ENCODE measurements at regions not wholly inside any gene's neighbourhood (a gene's known extent, or its start where the extent isn't known, plus 50 kb on each side); places are given as distances from the start of the nearest gene placed in this dataset.

GRCh38 chr10:130647341-130647740 is 511.1 kb downstream of the GLRX3 start:
- no peaks in the 10 kb centered on the region for H3K27me3 Mint-ChIP-seq
- no peak overlapping the region for H3K27ac Mint-ChIP-seq
- DNase-seq: no peak
- H3K4me3 Mint-ChIP-seq: no peak overlapping the region
- ChIA-PET POLR2A (no interaction called here), CTCF (no interaction called here)
- peaks cover 3% of the 10 kb centered on the region for H3K9me3 Mint-ChIP-seq
- no peaks in the 10 kb centered on the region for H3K4me1 Mint-ChIP-seq (ENCODE audit: low read depth)
- intact Hi-C loops (cut with micrococcal nuclease): no loop called here
- H3K36me3 Mint-ChIP-seq: no peaks in the 10 kb centered on the region

GRCh38 chr10:130648807-130649206 is 512.6 kb downstream of the GLRX3 start:
- H3K4me1 Mint-ChIP-seq (ENCODE audit: low read depth): no peaks in the 10 kb centered on the region
- H3K27me3 Mint-ChIP-seq: no peaks in the 10 kb centered on the region
- peaks cover 3% of the 10 kb centered on the region for H3K9me3 Mint-ChIP-seq
- H3K36me3 Mint-ChIP-seq: no peaks in the 10 kb centered on the region
- DNase-seq: no peak
- ChIA-PET CTCF (no interaction called here), POLR2A (no interaction called here)
- no peak overlapping the region for H3K4me3 Mint-ChIP-seq
- intact Hi-C loops (cut with micrococcal nuclease): no loop called here
- no peak overlapping the region for H3K27ac Mint-ChIP-seq

- Mint-ChIP-seq H3K4me1 (ENCODE audit: low read depth) (no peaks in the 10 kb centered on the region), H3K27me3 (no peaks in the 10 kb centered on the region), H3K9me3 (peaks cover 3% of the 10 kb centered on the region), H3K36me3 (no peaks in the 10 kb centered on the region), H3K4me3 (no peak overlapping the region), H3K27ac (no peak overlapping the region)
- no peak for DNase-seq
- CTCF ChIA-PET: no interaction called here
- POLR2A ChIA-PET: no interaction called here
- intact Hi-C loops (cut with micrococcal nuclease): no loop called here
Observed at GRCh38 chr10:130652544-130652943, 516.4 kb downstream of the GLRX3 start.

- H3K4me1 Mint-ChIP-seq (ENCODE audit: low read depth): no peaks in the 10 kb centered on the region
- ChIA-PET CTCF (no interaction called here), POLR2A (no interaction called here)
- intact Hi-C loops (cut with micrococcal nuclease): no loop called here
- DNase-seq: no peak
- no peaks in the 10 kb centered on the region for H3K36me3 Mint-ChIP-seq
- no peaks in the 10 kb centered on the region for H3K27me3 Mint-ChIP-seq
- H3K27ac Mint-ChIP-seq: no peak overlapping the region
- peaks cover 2% of the 10 kb centered on the region for H3K9me3 Mint-ChIP-seq
- no peak overlapping the region for H3K4me3 Mint-ChIP-seq
Observed at GRCh38 chr10:130652964-130653578, 516.9 kb downstream of the GLRX3 start.

GRCh38 chr10:130654726-130655125 is 518.5 kb downstream of the GLRX3 start:
- POLR2A ChIA-PET: no interaction called here
- Mint-ChIP-seq H3K4me1 (ENCODE audit: low read depth) (no peaks in the 10 kb centered on the region), H3K4me3 (no peak overlapping the region), H3K27me3 (no peaks in the 10 kb centered on the region), H3K9me3 (no peaks in the 10 kb centered on the region), H3K36me3 (no peaks in the 10 kb centered on the region), H3K27ac (no peak overlapping the region)
- intact Hi-C loops (cut with micrococcal nuclease): no loop called here
- CTCF ChIA-PET: no interaction called here
- no peak for DNase-seq

GRCh38 chr10:130655313-130656186 is 519.4 kb downstream of the GLRX3 start:
- Mint-ChIP-seq H3K27ac (no peak overlapping the region), H3K4me1 (ENCODE audit: low read depth) (no peaks in the 10 kb centered on the region), H3K27me3 (no peaks in the 10 kb centered on the region), H3K4me3 (no peak overlapping the region), H3K36me3 (no peaks in the 10 kb centered on the region), H3K9me3 (no peaks in the 10 kb centered on the region)
- intact Hi-C loops (cut with micrococcal nuclease): no loop called here
- ChIA-PET CTCF (no interaction called here), POLR2A (no interaction called here)
- DNase-seq: no peak

- no peaks in the 10 kb centered on the region for H3K36me3 Mint-ChIP-seq
- no peaks in the 10 kb centered on the region for H3K4me1 Mint-ChIP-seq (ENCODE audit: low read depth)
- POLR2A ChIA-PET: no interaction called here
- no peaks in the 10 kb centered on the region for H3K9me3 Mint-ChIP-seq
- no peak overlapping the region for H3K27ac Mint-ChIP-seq
- intact Hi-C loops (cut with micrococcal nuclease): no loop called here
- H3K4me3 Mint-ChIP-seq: no peak overlapping the region
- DNase-seq: no peak
- H3K27me3 Mint-ChIP-seq: no peaks in the 10 kb centered on the region
- CTCF ChIA-PET: no interaction called here
Observed at GRCh38 chr10:130656187-130656575, 520.0 kb downstream of the GLRX3 start.

GRCh38 chr10:130656582-130657133 is 520.5 kb downstream of the GLRX3 start:
- intact Hi-C loops (cut with micrococcal nuclease): no loop called here
- Mint-ChIP-seq H3K9me3 (no peaks in the 10 kb centered on the region), H3K4me1 (ENCODE audit: low read depth) (no peaks in the 10 kb centered on the region), H3K36me3 (no peaks in the 10 kb centered on the region), H3K27ac (no peak overlapping the region), H3K4me3 (no peak overlapping the region), H3K27me3 (no peaks in the 10 kb centered on the region)
- POLR2A ChIA-PET: no interaction called here
- no peak for DNase-seq
- CTCF ChIA-PET: no interaction called here

GRCh38 chr10:130658687-130659290 is 522.6 kb downstream of the GLRX3 start:
- Mint-ChIP-seq H3K36me3 (no peaks in the 10 kb centered on the region), H3K9me3 (no peaks in the 10 kb centered on the region), H3K4me1 (ENCODE audit: low read depth) (no peaks in the 10 kb centered on the region), H3K27ac (no peak overlapping the region), H3K4me3 (no peak overlapping the region), H3K27me3 (no peaks in the 10 kb centered on the region)
- intact Hi-C loops (cut with micrococcal nuclease): no loop called here
- ChIA-PET POLR2A (no interaction called here), CTCF (no interaction called here)
- DNase-seq: no peak

- Mint-ChIP-seq H3K4me3 (no peak overlapping the region), H3K36me3 (no peaks in the 10 kb centered on the region), H3K4me1 (ENCODE audit: low read depth) (no peaks in the 10 kb centered on the region), H3K9me3 (no peaks in the 10 kb centered on the region), H3K27ac (no peak overlapping the region), H3K27me3 (no peaks in the 10 kb centered on the region)
- ChIA-PET CTCF (no interaction called here), POLR2A (no interaction called here)
- no peak for DNase-seq
- intact Hi-C loops (cut with micrococcal nuclease): no loop called here
Observed at GRCh38 chr10:130659528-130659927, 523.3 kb downstream of the GLRX3 start.

- H3K4me1 Mint-ChIP-seq (ENCODE audit: low read depth): no peaks in the 10 kb centered on the region
- H3K4me3 Mint-ChIP-seq: no peak overlapping the region
- H3K27me3 Mint-ChIP-seq: no peaks in the 10 kb centered on the region
- no peak overlapping the region for H3K27ac Mint-ChIP-seq
- no peaks in the 10 kb centered on the region for H3K36me3 Mint-ChIP-seq
- intact Hi-C loops (cut with micrococcal nuclease): no loop called here
- ChIA-PET POLR2A (no interaction called here), CTCF (no interaction called here)
- DNase-seq: no peak
- H3K9me3 Mint-ChIP-seq: no peaks in the 10 kb centered on the region
Observed at GRCh38 chr10:130660266-130660665, 524.1 kb downstream of the GLRX3 start.

- intact Hi-C loops (cut with micrococcal nuclease): no loop called here
- no peak for DNase-seq
- H3K4me3 Mint-ChIP-seq: no peak overlapping the region
- POLR2A ChIA-PET: no interaction called here
- H3K4me1 Mint-ChIP-seq (ENCODE audit: low read depth): no peaks in the 10 kb centered on the region
- H3K9me3 Mint-ChIP-seq: no peaks in the 10 kb centered on the region
- H3K36me3 Mint-ChIP-seq: no peaks in the 10 kb centered on the region
- no peaks in the 10 kb centered on the region for H3K27me3 Mint-ChIP-seq
- no peak overlapping the region for H3K27ac Mint-ChIP-seq
- CTCF ChIA-PET: no interaction called here
Observed at GRCh38 chr10:130661419-130661818, 525.2 kb downstream of the GLRX3 start.

- no peaks in the 10 kb centered on the region for H3K36me3 Mint-ChIP-seq
- H3K4me1 Mint-ChIP-seq (ENCODE audit: low read depth): no peaks in the 10 kb centered on the region
- no peak overlapping the region for H3K27ac Mint-ChIP-seq
- CTCF ChIA-PET: no interaction called here
- no peaks in the 10 kb centered on the region for H3K27me3 Mint-ChIP-seq
- H3K4me3 Mint-ChIP-seq: no peak overlapping the region
- POLR2A ChIA-PET: no interaction called here
- intact Hi-C loops (cut with micrococcal nuclease): no loop called here
- H3K9me3 Mint-ChIP-seq: no peaks in the 10 kb centered on the region
- no peak for DNase-seq
Observed at GRCh38 chr10:130662775-130663174, 526.6 kb downstream of the GLRX3 start.
